ENCODE measurements at regions not wholly inside any gene's neighbourhood (a gene's known extent, or its start where the extent isn't known, plus 50 kb on each side); places are given as distances from the start of the nearest gene placed in this dataset.

DNA sequence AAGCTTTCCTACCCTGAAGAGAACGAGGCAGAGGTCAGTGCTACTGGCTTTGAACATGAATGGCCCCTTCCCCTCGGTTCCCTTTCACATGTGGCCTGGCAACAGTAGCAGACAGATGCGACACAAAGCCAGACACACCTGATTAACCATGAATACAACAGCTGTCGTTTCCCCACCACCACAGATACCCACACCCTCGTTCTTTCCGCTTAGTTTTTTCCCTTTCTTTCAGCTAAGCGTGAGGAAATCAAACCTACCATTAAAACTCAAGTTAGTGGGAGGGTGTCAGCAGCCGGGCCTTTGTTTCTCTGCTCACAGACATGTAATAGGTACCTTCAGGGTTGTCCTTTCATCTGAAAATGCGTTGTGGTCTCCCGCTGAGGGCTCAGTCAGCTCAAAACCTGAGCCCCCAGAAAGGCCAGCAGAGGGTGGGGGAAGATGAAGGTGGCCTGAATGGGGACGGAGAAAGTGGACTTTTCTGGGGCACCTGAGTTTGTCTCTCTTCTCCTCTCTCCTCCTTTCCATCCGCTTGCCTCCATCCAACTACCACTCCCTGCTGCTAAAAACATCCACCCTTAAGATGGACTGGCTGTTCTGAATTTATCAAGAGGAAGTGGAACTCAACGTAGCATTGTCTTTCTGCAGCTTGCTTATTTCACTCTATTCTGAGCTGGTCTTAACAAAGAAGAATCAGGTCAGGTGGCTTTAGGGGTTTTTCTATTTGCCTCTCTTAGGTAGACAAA lies 516.6 kb upstream of the JARID2 start:
- Mint-ChIP-seq H3K36me3 (ENCODE audit: low read depth) (no peaks in the 10 kb centered on the region), H3K27ac (ENCODE audit: unreplicated experiment) (peak overlapping the region; percentile 85), H3K4me3 (peak overlapping the region; percentile 73), H3K9me3 (peaks cover 3% of the 10 kb centered on the region), H3K4me1 (peaks cover 47% of the 10 kb centered on the region), H3K27me3 (ENCODE audit: low read depth) (peaks cover 42% of the 10 kb centered on the region)
- DNase-seq (ENCODE audit: low read depth, low spot score): no peak
- TF ChIP-seq, protein P1, sequence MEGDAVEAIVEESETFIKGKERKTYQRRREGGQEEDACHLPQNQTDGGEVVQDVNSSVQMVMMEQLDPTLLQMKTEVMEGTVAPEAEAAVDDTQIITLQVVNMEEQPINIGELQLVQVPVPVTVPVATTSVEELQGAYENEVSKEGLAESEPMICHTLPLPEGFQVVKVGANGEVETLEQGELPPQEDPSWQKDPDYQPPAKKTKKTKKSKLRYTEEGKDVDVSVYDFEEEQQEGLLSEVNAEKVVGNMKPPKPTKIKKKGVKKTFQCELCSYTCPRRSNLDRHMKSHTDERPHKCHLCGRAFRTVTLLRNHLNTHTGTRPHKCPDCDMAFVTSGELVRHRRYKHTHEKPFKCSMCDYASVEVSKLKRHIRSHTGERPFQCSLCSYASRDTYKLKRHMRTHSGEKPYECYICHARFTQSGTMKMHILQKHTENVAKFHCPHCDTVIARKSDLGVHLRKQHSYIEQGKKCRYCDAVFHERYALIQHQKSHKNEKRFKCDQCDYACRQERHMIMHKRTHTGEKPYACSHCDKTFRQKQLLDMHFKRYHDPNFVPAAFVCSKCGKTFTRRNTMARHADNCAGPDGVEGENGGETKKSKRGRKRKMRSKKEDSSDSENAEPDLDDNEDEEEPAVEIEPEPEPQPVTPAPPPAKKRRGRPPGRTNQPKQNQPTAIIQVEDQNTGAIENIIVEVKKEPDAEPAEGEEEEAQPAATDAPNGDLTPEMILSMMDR (conservative IDR thresholded peaks at IDR 0.05): no peak

DNA sequence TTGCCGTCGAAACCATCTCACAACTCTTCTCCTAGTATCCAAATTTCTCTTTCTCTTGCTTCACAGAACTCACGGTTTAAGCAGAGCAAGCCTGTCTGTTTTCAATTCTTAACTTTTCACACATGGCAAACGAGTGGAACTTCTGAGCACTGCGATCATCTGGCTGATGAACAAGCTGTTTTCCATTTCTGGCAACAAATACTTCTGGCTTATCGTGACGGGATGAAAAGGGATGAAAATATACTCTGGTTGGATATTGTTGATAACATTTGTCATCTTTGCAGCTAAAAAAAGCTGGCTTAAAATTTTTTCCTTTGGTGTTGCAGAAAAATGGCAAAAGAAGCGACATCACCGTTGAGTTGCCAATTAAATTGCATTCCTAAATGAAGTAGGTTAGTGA lies 515.2 kb upstream of the JARID2 start:
- TF ChIP-seq, protein P1 (conservative IDR thresholded peaks at IDR 0.05): no peak
- H3K4me1 Mint-ChIP-seq: peaks cover 47% of the 10 kb centered on the region
- H3K4me3 Mint-ChIP-seq: no peak overlapping the region
- no peak for DNase-seq (ENCODE audit: low read depth, low spot score)
- H3K27me3 Mint-ChIP-seq (ENCODE audit: low read depth): peaks cover 45% of the 10 kb centered on the region
- H3K9me3 Mint-ChIP-seq: peaks cover 3% of the 10 kb centered on the region
- H3K36me3 Mint-ChIP-seq (ENCODE audit: low read depth): no peaks in the 10 kb centered on the region
- no peak overlapping the region for H3K27ac Mint-ChIP-seq (ENCODE audit: unreplicated experiment)

DNA sequence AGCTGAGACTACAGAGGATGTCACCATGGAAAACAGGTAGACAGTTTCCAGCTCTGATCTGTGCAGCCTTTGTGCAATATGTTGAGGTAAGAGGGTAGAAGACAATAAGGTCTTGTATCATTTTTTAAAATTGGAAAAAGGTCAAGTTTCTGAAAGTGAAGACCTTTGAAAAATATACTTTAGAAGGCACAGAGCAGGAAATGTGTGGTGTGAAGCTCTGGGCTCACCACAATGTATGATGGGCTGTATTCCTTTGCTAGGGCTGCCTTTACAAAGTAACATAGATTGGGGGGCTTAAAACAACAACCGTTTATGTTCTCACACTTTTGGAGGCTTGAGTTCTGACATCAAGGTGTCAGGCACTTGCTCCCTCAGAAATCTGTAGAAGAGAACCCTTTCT lies 514.3 kb upstream of the JARID2 start:
- H3K4me1 Mint-ChIP-seq: peaks cover 47% of the 10 kb centered on the region
- no peaks in the 10 kb centered on the region for H3K36me3 Mint-ChIP-seq (ENCODE audit: low read depth)
- H3K4me3 Mint-ChIP-seq: no peak overlapping the region
- TF ChIP-seq, protein P1 (conservative IDR thresholded peaks at IDR 0.05): no peak
- H3K27ac Mint-ChIP-seq (ENCODE audit: unreplicated experiment): no peak overlapping the region
- DNase-seq (ENCODE audit: low read depth, low spot score): no peak
- peaks cover 3% of the 10 kb centered on the region for H3K9me3 Mint-ChIP-seq
- H3K27me3 Mint-ChIP-seq (ENCODE audit: low read depth): peaks cover 45% of the 10 kb centered on the region

DNA sequence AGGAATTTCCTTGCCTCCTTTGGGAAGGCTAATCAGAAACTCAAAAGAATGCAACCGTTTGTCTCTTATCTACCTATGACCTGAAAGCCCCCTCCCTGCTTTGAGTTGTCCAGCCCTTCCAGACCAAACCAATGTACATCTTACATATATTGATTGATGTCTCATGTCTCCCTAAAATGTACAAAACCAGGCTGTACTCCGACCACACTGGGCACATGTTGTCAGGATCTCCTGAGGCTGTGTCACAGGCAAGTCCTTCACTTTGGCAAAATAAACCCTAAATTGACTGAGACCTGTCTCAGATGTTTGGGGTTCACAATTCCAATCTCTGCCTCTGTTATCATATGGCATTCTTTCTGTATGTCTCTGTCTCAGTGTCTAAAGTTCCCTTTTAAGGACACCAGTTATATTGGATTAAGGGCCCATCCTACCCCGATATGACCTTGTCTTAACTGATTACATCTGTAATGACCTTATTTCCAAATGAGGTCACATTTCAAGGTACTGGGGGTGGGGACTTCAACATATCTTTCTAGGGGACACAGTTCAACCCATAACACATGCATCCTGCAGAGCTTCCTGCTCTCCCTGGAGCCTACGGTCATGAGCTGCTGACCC lies 513.5 kb upstream of the JARID2 start:
- Mint-ChIP-seq H3K27ac (ENCODE audit: unreplicated experiment) (no peak overlapping the region), H3K4me1 (peaks cover 51% of the 10 kb centered on the region), H3K9me3 (peaks cover 3% of the 10 kb centered on the region), H3K27me3 (ENCODE audit: low read depth) (peaks cover 46% of the 10 kb centered on the region), H3K36me3 (ENCODE audit: low read depth) (no peaks in the 10 kb centered on the region), H3K4me3 (no peak overlapping the region)
- DNase-seq (ENCODE audit: low read depth, low spot score): no peak
- TF ChIP-seq, protein P1 (conservative IDR thresholded peaks at IDR 0.05): no peak

DNA sequence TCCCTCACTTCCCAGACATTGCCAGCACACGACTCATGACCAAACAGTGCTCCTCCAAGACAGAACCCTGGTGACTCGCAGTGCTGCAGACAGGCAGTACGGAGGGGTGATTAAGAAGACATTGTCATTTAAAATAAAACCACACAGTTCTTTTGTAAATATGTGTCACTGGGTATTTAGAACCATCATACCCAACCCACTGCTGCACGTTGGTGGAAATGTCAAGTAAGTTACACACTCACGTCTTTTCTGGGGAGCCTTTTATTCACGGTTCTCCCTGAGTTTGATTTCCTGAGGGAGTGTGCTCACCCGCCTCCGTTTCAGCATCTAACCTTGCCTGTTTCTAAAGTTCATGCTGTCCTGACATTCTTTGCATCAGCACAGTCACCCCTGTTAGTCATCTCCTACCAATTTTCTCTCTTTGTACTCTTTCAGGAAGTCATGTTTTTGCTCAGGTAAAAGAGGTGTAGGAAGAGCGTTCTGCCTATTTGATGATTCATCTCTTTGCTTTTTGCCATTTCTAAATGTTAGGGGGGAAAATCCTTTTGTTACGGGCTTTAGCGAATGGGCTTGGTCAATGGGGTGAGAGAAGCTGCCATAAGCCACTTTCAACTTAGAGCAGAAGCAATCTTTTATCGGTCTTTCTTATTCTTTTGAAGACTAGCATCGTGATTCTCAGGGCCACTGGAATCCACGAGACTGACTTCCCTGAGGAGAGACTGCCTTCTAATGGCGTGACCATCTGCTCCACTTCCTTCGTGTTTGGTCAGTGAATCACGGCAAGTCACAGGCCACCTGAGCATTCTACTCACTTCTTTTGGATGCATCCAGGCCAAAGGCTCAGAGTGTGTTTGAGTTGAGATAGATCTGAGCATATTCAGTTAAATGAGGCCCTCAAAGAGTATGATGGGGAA lies 512.8 kb upstream of the JARID2 start:
- no peak overlapping the region for H3K4me3 Mint-ChIP-seq
- H3K9me3 Mint-ChIP-seq: peaks cover 3% of the 10 kb centered on the region
- no peak overlapping the region for H3K27ac Mint-ChIP-seq (ENCODE audit: unreplicated experiment)
- peaks cover 43% of the 10 kb centered on the region for H3K27me3 Mint-ChIP-seq (ENCODE audit: low read depth)
- H3K36me3 Mint-ChIP-seq (ENCODE audit: low read depth): no peaks in the 10 kb centered on the region
- TF ChIP-seq, protein P1 (conservative IDR thresholded peaks at IDR 0.05): no peak
- DNase-seq (ENCODE audit: low read depth, low spot score): no peak
- peaks cover 45% of the 10 kb centered on the region for H3K4me1 Mint-ChIP-seq
